Mesenchymal stem cell (in vitro differentiated cells and primary cell): ENCODE measurements at regions not wholly inside any gene's neighbourhood (a gene's known extent, or its start where the extent isn't known, plus 50 kb on each side); places are given as distances from the start of the nearest gene placed in this dataset.

Experiments used
- DNase-seq: peaks from one replicate; pipeline ENCODE4 v3.0.0-alpha.2; 2013
- H2AFZ ChIP-seq: one replicate; pipeline ENCODE4 v1.6.1; 2013; ENCODE audit warnings: low read depth, mild to moderate bottlenecking, control low read depth, inconsistent platforms, low read length, moderate library complexity
- H2AK5ac ChIP-seq: 2 replicates; pipeline ENCODE4 v1.6.1; 2013; ENCODE audit warnings: low read length, moderate library complexity, mild to moderate bottlenecking, inconsistent platforms; ENCODE audit not compliant: severe bottlenecking
- H2BK120ac ChIP-seq: one replicate; pipeline ENCODE4 v1.6.1; 2013; ENCODE audit warnings: low read depth, mild to moderate bottlenecking, inconsistent platforms, low read length, moderate library complexity
- H2BK12ac ChIP-seq, 2 experiments: one replicate each; pipeline ENCODE4 v1.6.1; 2013; ENCODE audit warnings: inconsistent platforms in 2 of 2, low read length in 2 of 2, mild to moderate bottlenecking in 2 of 2, moderate library complexity in 2 of 2, control low read depth in 1 of 2
- H2BK15ac ChIP-seq: one replicate; pipeline ENCODE4 v1.6.1; 2013; ENCODE audit warnings: mild to moderate bottlenecking, low read depth, inconsistent platforms; ENCODE audit not compliant: poor library complexity, severe bottlenecking
- H2BK5ac ChIP-seq: 2 replicates; pipeline ENCODE4 v1.6.1; 2013; ENCODE audit warnings: low read depth, mild to moderate bottlenecking, low read length, control low read depth, inconsistent platforms; ENCODE audit not compliant: poor library complexity, severe bottlenecking
- H3K14ac ChIP-seq, 2 experiments: one replicate each; pipeline ENCODE4 v1.6.1; 2013; ENCODE audit warnings: inconsistent platforms in 2 of 2, low read length in 2 of 2, control low read depth in 1 of 2, mild to moderate bottlenecking in 1 of 2, moderate library complexity in 1 of 2
- H3K18ac ChIP-seq, 2 experiments: one replicate each; pipeline ENCODE4 v1.6.1; 2013; ENCODE audit warnings: inconsistent platforms in 2 of 2, low read length in 2 of 2, control low read depth in 1 of 2, low read depth in 1 of 2, mild to moderate bottlenecking in 1 of 2
- H3K23ac ChIP-seq, 2 experiments: one replicate each; pipeline ENCODE4 v1.6.1; 2013; ENCODE audit warnings: inconsistent platforms in 2 of 2, low read length in 2 of 2, mild to moderate bottlenecking in 2 of 2, moderate library complexity in 2 of 2, control low read depth in 1 of 2
- H3K27ac ChIP-seq: 2 replicates; pipeline ENCODE4 v1.5.1; 2013; ENCODE audit warnings: mild to moderate bottlenecking, moderate library complexity, low read length, control low read depth, inconsistent platforms; ENCODE audit not compliant: poor library complexity, severe bottlenecking
- H3K27me3 ChIP-seq, 2 experiments: 2 replicates each; pipeline versions ENCODE4 v1.6.1 to v1.7.0; 2013; ENCODE audit warnings: low read length in 2 of 2, mild to moderate bottlenecking in 2 of 2, moderate library complexity in 2 of 2, control low read depth in 1 of 2, inconsistent platforms in 1 of 2; ENCODE audit not compliant: control insufficient read depth in 1 of 2, insufficient read depth in 1 of 2
- H3K36me3 ChIP-seq, 2 experiments: 2 replicates each; pipeline versions ENCODE4 v1.6.1 to v1.7.0; 2013; ENCODE audit warnings: low read length in 2 of 2, control low read depth in 1 of 2, inconsistent platforms in 1 of 2, low read depth in 1 of 2, mild to moderate bottlenecking in 1 of 2; ENCODE audit not compliant: insufficient read depth in 2 of 2, control insufficient read depth in 1 of 2
- H3K4ac ChIP-seq, 2 experiments: one replicate each; pipeline ENCODE4 v1.6.1; 2013; ENCODE audit warnings: inconsistent platforms in 2 of 2, low read length in 2 of 2, mild to moderate bottlenecking in 2 of 2, moderate library complexity in 2 of 2, control low read depth in 1 of 2, low read depth in 1 of 2
- H3K4me1 ChIP-seq: 2 replicates; pipeline ENCODE4 v1.6.1; 2013; ENCODE audit warnings: low read depth, low read length, control low read depth; ENCODE audit not compliant: control insufficient read depth, insufficient read depth
- H3K4me2 ChIP-seq: 2 replicates; pipeline ENCODE4 v1.6.1; 2013; ENCODE audit warnings: low read length, mild to moderate bottlenecking, inconsistent platforms; ENCODE audit not compliant: poor library complexity, severe bottlenecking
- H3K4me3 ChIP-seq, 2 experiments: 2 replicates each; pipeline versions ENCODE4 v1.5.1 to v1.7.0; 2013; ENCODE audit warnings: low read length in 2 of 2, mild to moderate bottlenecking in 2 of 2, control low read depth in 1 of 2, low read depth in 1 of 2; ENCODE audit not compliant: insufficient read depth in 1 of 2
- H3K79me1 ChIP-seq: replicated peaks from 2 replicates; pipeline ENCODE4 v1.6.1; 2013; ENCODE audit warnings: mild to moderate bottlenecking, control low read depth, low read length, inconsistent platforms; ENCODE audit not compliant: poor library complexity, severe bottlenecking
- H3K9ac ChIP-seq: 2 replicates; pipeline ENCODE4 v1.7.0; 2013; ENCODE audit warnings: mild to moderate bottlenecking, low read length, moderate library complexity
- H3K9me3 ChIP-seq: 2 replicates; pipeline ENCODE4 v1.7.0; 2013; ENCODE audit warnings: mild to moderate bottlenecking, low read length; ENCODE audit not compliant: control insufficient read depth
- H4K8ac ChIP-seq: one replicate; pipeline ENCODE4 v1.6.1; 2013; ENCODE audit warnings: inconsistent platforms, mild to moderate bottlenecking, low read length, moderate library complexity
- H4K91ac ChIP-seq: one replicate; pipeline ENCODE4 v1.6.1; 2013; ENCODE audit warnings: mild to moderate bottlenecking, low read length, inconsistent platforms
- WGBS: methylation state at CpG from one replicate; pipeline ENCODE4 v1.1.7; 2013; ENCODE audit warnings: mixed read lengths; 5-methylcytosine and 5-hydroxymethylcytosine counted together

DNA sequence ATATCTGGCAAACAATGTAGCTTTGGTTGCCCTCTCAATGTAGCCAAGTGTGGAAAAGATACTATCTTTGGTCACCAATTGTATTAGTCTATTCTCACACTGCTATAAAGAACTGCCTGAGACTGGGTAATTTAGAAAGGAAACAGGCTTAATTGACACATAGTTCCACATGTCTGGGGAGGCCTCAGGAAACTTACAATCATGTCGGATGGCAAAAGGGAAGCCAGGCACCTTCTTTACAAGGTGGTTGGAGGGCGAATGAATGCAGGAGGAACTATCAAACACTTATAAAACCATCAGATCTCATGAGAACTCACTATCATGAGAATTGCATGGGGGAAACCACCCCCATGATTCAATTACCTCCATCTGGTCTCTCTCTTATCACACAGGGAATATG, 133.1 kb upstream of the TBCA start:
- no peaks in the 10 kb centered on the region for H3K36me3 ChIP-seq
- no peak overlapping the region for H2BK15ac ChIP-seq
- WGBS: 100% methylated on average over 1 of the region's 2 CpGs
- H3K9me3 ChIP-seq: no peaks in the 10 kb centered on the region
- no peaks in the 10 kb centered on the region for H3K79me1 ChIP-seq
- no peaks in the 10 kb centered on the region for H3K4me1 ChIP-seq
- no peak overlapping the region for H3K4ac ChIP-seq
- H3K27ac ChIP-seq: no peak overlapping the region
- no peak overlapping the region for H2AK5ac ChIP-seq
- DNase-seq: no peak
- no peak overlapping the region for H2AFZ ChIP-seq
- no peak overlapping the region for H2BK12ac ChIP-seq
- H2BK120ac ChIP-seq: no peak overlapping the region
- H4K91ac ChIP-seq: no peak overlapping the region
- peaks cover 0 to 21% of the 10 kb centered on the region in 2 experiments for H3K27me3 ChIP-seq
- H3K23ac ChIP-seq: no peak overlapping the region
- H3K18ac ChIP-seq: no peak overlapping the region
- H4K8ac ChIP-seq: no peak overlapping the region
- H3K14ac ChIP-seq: no peak overlapping the region
- no peak overlapping the region for H2BK5ac ChIP-seq
- H3K9ac ChIP-seq: no peak overlapping the region
- no peak overlapping the region for H3K4me3 ChIP-seq
- no peak overlapping the region for H3K4me2 ChIP-seq

DNA sequence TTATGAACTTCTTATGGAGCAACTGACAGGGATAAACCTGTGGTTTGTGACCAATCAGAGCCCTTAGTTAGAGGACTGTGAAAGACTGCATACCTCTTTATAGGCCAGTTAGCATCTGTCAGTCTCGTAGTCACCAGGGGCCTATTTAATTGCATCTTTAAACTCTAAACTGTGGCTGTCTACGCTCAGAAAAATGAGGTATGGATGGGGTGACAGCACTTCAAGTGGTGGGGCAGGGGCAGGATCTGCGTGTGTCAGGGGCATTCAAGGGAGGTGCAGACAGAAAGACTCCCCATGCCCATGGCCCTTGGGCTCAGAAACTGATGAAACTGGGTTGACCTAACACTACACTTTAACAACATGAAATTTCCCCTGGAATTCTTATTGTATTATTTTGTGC, 132.6 kb upstream of the TBCA start:
- no peak overlapping the region for H4K91ac ChIP-seq
- no peak overlapping the region for H3K14ac ChIP-seq
- no peak overlapping the region for H2AK5ac ChIP-seq
- H3K4me3 ChIP-seq: no peak overlapping the region
- no peak overlapping the region for H3K18ac ChIP-seq
- no peaks in the 10 kb centered on the region for H3K4me1 ChIP-seq
- no peak overlapping the region for H2BK120ac ChIP-seq
- H2BK15ac ChIP-seq: no peak overlapping the region
- H3K23ac ChIP-seq: no peak overlapping the region
- H4K8ac ChIP-seq: no peak overlapping the region
- no peak overlapping the region for H3K9ac ChIP-seq
- no peaks in the 10 kb centered on the region for H3K9me3 ChIP-seq
- 91% methylated on average over 3 of the region's 3 CpGs for WGBS
- no peak for DNase-seq
- H2BK5ac ChIP-seq: no peak overlapping the region
- no peak overlapping the region for H3K4me2 ChIP-seq
- no peaks in the 10 kb centered on the region for H3K36me3 ChIP-seq
- H2AFZ ChIP-seq: no peak overlapping the region
- H3K27ac ChIP-seq: no peak overlapping the region
- H3K4ac ChIP-seq: no peak overlapping the region
- no peak overlapping the region for H2BK12ac ChIP-seq
- H3K27me3 ChIP-seq: peaks cover 0 to 18% of the 10 kb centered on the region in 2 experiments
- H3K79me1 ChIP-seq: no peaks in the 10 kb centered on the region

DNA sequence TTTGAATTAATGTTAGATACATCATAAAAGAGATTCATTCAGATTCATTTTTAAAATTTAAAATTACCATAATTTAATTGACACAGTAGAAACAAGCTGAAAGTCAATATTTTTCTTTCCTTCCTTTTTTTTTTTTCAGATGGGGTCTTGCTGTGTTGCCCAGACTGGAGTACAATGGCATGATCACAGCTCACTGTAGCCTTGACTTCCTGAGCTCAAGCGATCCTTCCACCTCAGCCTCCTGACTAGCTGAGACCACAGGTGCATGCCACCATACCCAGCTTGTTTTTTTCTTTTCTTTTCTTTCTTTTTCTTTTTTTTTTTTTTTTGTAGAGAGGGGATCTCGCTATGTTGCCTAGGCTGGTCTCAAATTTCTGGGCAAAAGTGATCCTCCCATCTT, 131.6 kb upstream of the TBCA start:
- no peaks in the 10 kb centered on the region for H3K79me1 ChIP-seq
- H3K14ac ChIP-seq: no peak overlapping the region
- no peak overlapping the region for H2BK15ac ChIP-seq
- no peak overlapping the region for H3K4me2 ChIP-seq
- H2AK5ac ChIP-seq: no peak overlapping the region
- WGBS: 56% methylated on average over 1 of the region's 2 CpGs
- no peak for DNase-seq
- H3K36me3 ChIP-seq: no peaks in the 10 kb centered on the region
- H3K27me3 ChIP-seq: peaks cover 0 to 13% of the 10 kb centered on the region in 2 experiments
- no peak overlapping the region for H3K4me3 ChIP-seq
- H3K4ac ChIP-seq: no peak overlapping the region
- H3K9me3 ChIP-seq: no peaks in the 10 kb centered on the region
- no peak overlapping the region for H2AFZ ChIP-seq
- no peak overlapping the region for H3K27ac ChIP-seq
- H3K4me1 ChIP-seq: no peaks in the 10 kb centered on the region
- H3K9ac ChIP-seq: no peak overlapping the region
- H3K18ac ChIP-seq: no peak overlapping the region
- no peak overlapping the region for H2BK5ac ChIP-seq
- H4K91ac ChIP-seq: no peak overlapping the region
- no peak overlapping the region for H2BK12ac ChIP-seq
- no peak overlapping the region for H3K23ac ChIP-seq
- no peak overlapping the region for H4K8ac ChIP-seq
- H2BK120ac ChIP-seq: no peak overlapping the region

DNA sequence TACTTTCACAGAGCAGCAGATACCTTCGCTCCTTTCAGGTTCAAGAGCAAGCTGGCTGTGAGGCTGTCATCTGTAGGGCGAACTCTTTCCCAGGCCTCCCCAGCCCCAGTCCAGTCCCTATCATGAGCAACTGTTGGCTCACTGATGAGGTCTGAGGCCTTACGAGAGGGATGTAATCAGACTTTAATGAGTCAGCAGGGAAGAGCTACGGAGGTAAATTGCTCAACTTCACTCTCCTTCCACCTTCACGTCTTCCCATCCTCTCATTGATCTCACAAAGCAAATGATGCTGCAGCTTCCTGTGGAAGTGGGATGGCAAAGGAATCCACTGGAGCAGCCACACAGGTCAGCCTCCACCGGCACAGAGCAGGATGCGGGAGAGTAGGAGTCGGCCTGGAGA, 130.7 kb upstream of the TBCA start:
- Histone ChIP-seq H3K27me3 (peaks cover 0 to 7% of the 10 kb centered on the region in 2 experiments), H3K4me3 (no peak overlapping the region), H3K27ac (no peak overlapping the region), H3K4me2 (no peak overlapping the region), H3K36me3 (no peaks in the 10 kb centered on the region), H2BK12ac (no peak overlapping the region), H2BK15ac (no peak overlapping the region), H3K4me1 (no peaks in the 10 kb centered on the region), H2BK120ac (no peak overlapping the region), H3K4ac (no peak overlapping the region), H4K8ac (no peak overlapping the region), H3K9me3 (no peaks in the 10 kb centered on the region), H3K9ac (no peak overlapping the region), H3K18ac (no peak overlapping the region), H4K91ac (no peak overlapping the region), H2BK5ac (no peak overlapping the region), H3K14ac (no peak overlapping the region), H3K79me1 (no peaks in the 10 kb centered on the region), H2AFZ (no peak overlapping the region), H2AK5ac (no peak overlapping the region), H3K23ac (no peak overlapping the region)
- 86% methylated on average over 7 of the region's 8 CpGs for WGBS
- peak; percentile 3 for DNase-seq
